ENCODE measurements at regions not wholly inside any gene's neighbourhood (a gene's known extent, or its start where the extent isn't known, plus 50 kb on each side); places are given as distances from the start of the nearest gene placed in this dataset.

DNA sequence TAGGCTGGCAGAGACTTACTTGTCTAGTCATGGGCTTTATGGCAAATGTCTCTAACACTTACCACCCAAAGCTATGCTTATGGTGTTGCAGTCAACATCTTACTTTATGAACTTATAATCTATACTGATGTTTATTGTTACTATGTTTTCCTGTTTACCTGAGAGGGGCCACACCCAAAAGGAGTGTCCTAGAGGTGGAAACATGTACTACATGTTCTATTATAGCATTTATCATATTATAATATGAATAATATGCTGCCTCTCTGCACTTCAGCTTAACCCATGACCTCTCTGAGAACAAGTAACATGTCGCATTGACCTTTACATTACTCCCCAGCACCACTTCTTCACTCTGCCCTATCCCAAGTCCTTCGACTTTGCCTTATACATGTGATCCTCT lies 501.8 kb downstream of the ETNK1 start:
- no peak overlapping the region for H3K27ac ChIP-seq (ENCODE audit: extremely low read depth, low read depth, low read length)
- no peaks in the 10 kb centered on the region for H3K9me3 ChIP-seq (ENCODE audit: control insufficient read depth, insufficient read depth, low read depth, low read length)
- H3K36me3 ChIP-seq (ENCODE audit: control insufficient read depth in 2 of 2, insufficient read depth in 1 of 2, low read length in 2 of 2), result no peaks in the 10 kb centered on the region
- TF ChIP-seq, protein P1, sequence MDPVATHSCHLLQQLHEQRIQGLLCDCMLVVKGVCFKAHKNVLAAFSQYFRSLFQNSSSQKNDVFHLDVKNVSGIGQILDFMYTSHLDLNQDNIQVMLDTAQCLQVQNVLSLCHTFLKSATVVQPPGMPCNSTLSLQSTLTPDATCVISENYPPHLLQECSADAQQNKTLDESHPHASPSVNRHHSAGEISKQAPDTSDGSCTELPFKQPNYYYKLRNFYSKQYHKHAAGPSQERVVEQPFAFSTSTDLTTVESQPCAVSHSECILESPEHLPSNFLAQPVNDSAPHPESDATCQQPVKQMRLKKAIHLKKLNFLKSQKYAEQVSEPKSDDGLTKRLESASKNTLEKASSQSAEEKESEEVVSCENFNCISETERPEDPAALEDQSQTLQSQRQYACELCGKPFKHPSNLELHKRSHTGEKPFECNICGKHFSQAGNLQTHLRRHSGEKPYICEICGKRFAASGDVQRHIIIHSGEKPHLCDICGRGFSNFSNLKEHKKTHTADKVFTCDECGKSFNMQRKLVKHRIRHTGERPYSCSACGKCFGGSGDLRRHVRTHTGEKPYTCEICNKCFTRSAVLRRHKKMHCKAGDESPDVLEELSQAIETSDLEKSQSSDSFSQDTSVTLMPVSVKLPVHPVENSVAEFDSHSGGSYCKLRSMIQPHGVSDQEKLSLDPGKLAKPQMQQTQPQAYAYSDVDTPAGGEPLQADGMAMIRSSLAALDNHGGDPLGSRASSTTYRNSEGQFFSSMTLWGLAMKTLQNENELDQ (tag by site-specific recombination; IDR thresholded peaks at IDR 0.05; ENCODE audit: low read depth), result no peak
- no peak for TF ChIP-seq ZNF341 (tag by site-specific recombination; IDR thresholded peaks at IDR 0.05; ENCODE audit: low read depth)
- TF ChIP-seq ZNF324 (tag by site-specific recombination; IDR thresholded peaks at IDR 0.05), result no peak
- no peak for TF ChIP-seq ZBTB21 (tag by site-specific recombination; IDR thresholded peaks at IDR 0.05)
- no peak for TF ChIP-seq ZNF157 (tag by site-specific recombination; IDR thresholded peaks at IDR 0.05)
- TF ChIP-seq ZNF146 (tag by site-specific recombination; IDR thresholded peaks at IDR 0.05), result no peak
- no peak for TF ChIP-seq KLF10 (tag by site-specific recombination; IDR thresholded peaks at IDR 0.05)
- TF ChIP-seq YY1 (tag by site-specific recombination; IDR thresholded peaks at IDR 0.05), result no peak
- no peak for TF ChIP-seq BCL11B (tag by site-specific recombination; IDR thresholded peaks at IDR 0.05; ENCODE audit: low read depth)
- TF ChIP-seq ZNF184 (tag by site-specific recombination; IDR thresholded peaks at IDR 0.05), result no peak
- TF ChIP-seq, protein P2, sequence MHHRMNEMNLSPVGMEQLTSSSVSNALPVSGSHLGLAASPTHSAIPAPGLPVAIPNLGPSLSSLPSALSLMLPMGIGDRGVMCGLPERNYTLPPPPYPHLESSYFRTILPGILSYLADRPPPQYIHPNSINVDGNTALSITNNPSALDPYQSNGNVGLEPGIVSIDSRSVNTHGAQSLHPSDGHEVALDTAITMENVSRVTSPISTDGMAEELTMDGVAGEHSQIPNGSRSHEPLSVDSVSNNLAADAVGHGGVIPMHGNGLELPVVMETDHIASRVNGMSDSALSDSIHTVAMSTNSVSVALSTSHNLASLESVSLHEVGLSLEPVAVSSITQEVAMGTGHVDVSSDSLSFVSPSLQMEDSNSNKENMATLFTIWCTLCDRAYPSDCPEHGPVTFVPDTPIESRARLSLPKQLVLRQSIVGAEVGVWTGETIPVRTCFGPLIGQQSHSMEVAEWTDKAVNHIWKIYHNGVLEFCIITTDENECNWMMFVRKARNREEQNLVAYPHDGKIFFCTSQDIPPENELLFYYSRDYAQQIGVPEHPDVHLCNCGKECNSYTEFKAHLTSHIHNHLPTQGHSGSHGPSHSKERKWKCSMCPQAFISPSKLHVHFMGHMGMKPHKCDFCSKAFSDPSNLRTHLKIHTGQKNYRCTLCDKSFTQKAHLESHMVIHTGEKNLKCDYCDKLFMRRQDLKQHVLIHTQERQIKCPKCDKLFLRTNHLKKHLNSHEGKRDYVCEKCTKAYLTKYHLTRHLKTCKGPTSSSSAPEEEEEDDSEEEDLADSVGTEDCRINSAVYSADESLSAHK (tag by site-specific recombination; IDR thresholded peaks at IDR 0.05), result no peak
- TF ChIP-seq ZNF843 (tag by site-specific recombination; IDR thresholded peaks at IDR 0.05), result no peak
- POLR2A ChIA-PET, result no interaction called here
- CTCF ChIA-PET, result no interaction called here
- H3K4me1 ChIP-seq (ENCODE audit: control insufficient read depth, insufficient read depth, low read length), result no peaks in the 10 kb centered on the region
- H3K4me3 ChIP-seq (ENCODE audit: low read depth, low read length), result no peak overlapping the region

DNA sequence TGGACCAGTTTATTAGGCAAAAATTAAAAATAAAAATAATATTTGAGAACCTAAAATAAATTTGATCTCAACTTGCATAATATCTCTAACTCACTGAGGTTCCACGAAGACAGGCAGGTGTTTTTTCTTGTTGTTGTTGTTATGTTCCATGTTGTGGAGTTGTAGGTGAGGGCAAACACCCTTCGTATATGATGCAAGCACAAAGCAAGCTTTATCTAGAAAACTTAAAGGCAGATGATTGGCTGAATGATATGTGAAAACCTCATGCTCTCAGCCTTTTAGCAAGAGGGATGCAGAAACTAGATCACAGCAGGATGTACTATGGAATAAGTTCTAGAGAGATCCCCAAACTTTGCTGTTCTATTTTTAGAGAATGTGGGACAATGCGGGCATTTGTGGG lies 502.7 kb downstream of the ETNK1 start:
- H3K27ac ChIP-seq (ENCODE audit: extremely low read depth, low read depth, low read length), result no peak overlapping the region
- H3K36me3 ChIP-seq (ENCODE audit: control insufficient read depth in 2 of 2, insufficient read depth in 1 of 2, low read length in 2 of 2), result no peaks in the 10 kb centered on the region
- no peak overlapping the region for H3K4me3 ChIP-seq (ENCODE audit: low read depth, low read length)
- ChIA-PET CTCF (no interaction called here), POLR2A (no interaction called here)
- H3K4me1 ChIP-seq (ENCODE audit: control insufficient read depth, insufficient read depth, low read length), result no peaks in the 10 kb centered on the region
- no peak for TF ChIP-seq KLF7 (tag by site-specific recombination; IDR thresholded peaks at IDR 0.05; ENCODE audit: borderline replicate concordance)
- H3K9me3 ChIP-seq (ENCODE audit: control insufficient read depth, insufficient read depth, low read depth, low read length), result no peaks in the 10 kb centered on the region

DNA sequence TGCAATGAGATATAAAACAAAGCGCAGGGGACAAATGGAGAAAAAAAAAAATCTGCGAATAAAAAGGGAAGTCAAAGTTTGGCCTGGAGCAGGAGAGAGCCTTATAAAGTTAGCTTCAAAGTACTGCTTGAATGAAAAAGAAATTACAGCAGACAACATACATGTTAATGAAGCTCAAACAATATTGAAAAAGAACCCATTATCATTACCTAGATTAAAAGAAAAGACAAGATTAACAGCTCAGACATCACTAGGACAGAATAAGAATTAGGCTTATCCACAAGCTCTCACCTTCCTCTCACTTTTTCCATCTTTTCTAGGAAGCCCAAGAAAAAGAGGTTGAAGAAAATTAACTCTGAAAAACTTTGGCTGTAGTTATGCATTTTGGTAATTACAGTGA lies 503.5 kb downstream of the ETNK1 start:
- Histone ChIP-seq H3K36me3 (ENCODE audit: control insufficient read depth in 2 of 2, insufficient read depth in 1 of 2, low read length in 2 of 2) (no peaks in the 10 kb centered on the region), H3K4me1 (ENCODE audit: control insufficient read depth, insufficient read depth, low read length) (no peaks in the 10 kb centered on the region), H3K27ac (ENCODE audit: extremely low read depth, low read depth, low read length) (no peak overlapping the region), H3K4me3 (ENCODE audit: low read depth, low read length) (no peak overlapping the region), H3K9me3 (ENCODE audit: control insufficient read depth, insufficient read depth, low read depth, low read length) (no peaks in the 10 kb centered on the region)
- POLR2A ChIA-PET, result interaction anchor here (0.7 kb wide), 1 partner anchor 11 kb away, joined by 3 read pairs; no protein-coding TSS in a partner anchor
- CTCF ChIA-PET, result no interaction called here
- no peak for TF ChIP-seq MYNN (tag by site-specific recombination; IDR thresholded peaks at IDR 0.05; ENCODE audit: borderline replicate concordance)
- no peak for TF ChIP-seq ZNF138 (tag by site-specific recombination; IDR thresholded peaks at IDR 0.05; ENCODE audit: borderline replicate concordance)
- TF ChIP-seq ZNF426 (tag by site-specific recombination; IDR thresholded peaks at IDR 0.05), result no peak
